K562 (cell line): ENCODE measurements at regions not wholly inside any gene's neighbourhood (a gene's known extent, or its start where the extent isn't known, plus 50 kb on each side); places are given as distances from the start of the nearest gene placed in this dataset.

Source experiments
- CHD1 ChIP-seq: fragments of 200-600 bp; sonication (generic); IDR thresholded peaks from one replicate; pipeline ENCODE4 v1.6.1; 2012; ENCODE audit warnings: mild to moderate bottlenecking, moderate library complexity, low read length, inconsistent platforms
- FOXA3 ChIP-seq, 2 experiments: fragments of 450-650 bp in 1 of 2; sonication (generic) in 1 of 2; formaldehyde crosslinking; IDR thresholded peaks in 1 of 2; conservative IDR thresholded peaks in 1 of 2; 2 replicates each; pipeline versions ENCODE4 v1.4.0 to v1.8.0; 2020 to 2022; ENCODE audit warnings: mild to moderate bottlenecking in 2 of 2, missing genetic modification reagents in 1 of 2
- NR2C2 ChIP-seq, 2 experiments: fragments of 200-800 bp in 1 of 2; sonication (Bioruptor generic) in 1 of 2; sonication (generic) in 1 of 2; formaldehyde crosslinking in 1 of 2; IDR thresholded peaks; 2 replicates each; pipeline versions ENCODE4 v1.6.1 to v1.8.0; 2016 to 2022; ENCODE audit warnings: mild to moderate bottlenecking in 1 of 2, missing compliant biosample characterization in 1 of 2, missing genetic modification characterization in 1 of 2, missing genetic modification reagents in 1 of 2
- TGIF2 ChIP-seq: sonication (generic); formaldehyde crosslinking; IDR thresholded peaks from 2 replicates; pipeline ENCODE4 v1.8.1; 2022; ENCODE audit warnings: mild to moderate bottlenecking, missing genetic modification reagents, moderate library complexity
- TF ChIP-seq, protein P1 (sequence below), 3 experiments: IDR thresholded peaks in 2 of 3; conservative IDR thresholded peaks in 1 of 3; 2 replicates each; pipeline ENCODE4 v1.5.1; 2011 to 2012; ENCODE audit warnings: low read length in 3 of 3, mild to moderate bottlenecking in 3 of 3, control low read depth in 2 of 3, improper control_type of control experiment in 1 of 3, inconsistent platforms in 1 of 3, low read depth in 1 of 3, mixed read lengths in 1 of 3, moderate library complexity in 1 of 3; ENCODE audit not compliant: insufficient read depth in 2 of 3

DNA sequence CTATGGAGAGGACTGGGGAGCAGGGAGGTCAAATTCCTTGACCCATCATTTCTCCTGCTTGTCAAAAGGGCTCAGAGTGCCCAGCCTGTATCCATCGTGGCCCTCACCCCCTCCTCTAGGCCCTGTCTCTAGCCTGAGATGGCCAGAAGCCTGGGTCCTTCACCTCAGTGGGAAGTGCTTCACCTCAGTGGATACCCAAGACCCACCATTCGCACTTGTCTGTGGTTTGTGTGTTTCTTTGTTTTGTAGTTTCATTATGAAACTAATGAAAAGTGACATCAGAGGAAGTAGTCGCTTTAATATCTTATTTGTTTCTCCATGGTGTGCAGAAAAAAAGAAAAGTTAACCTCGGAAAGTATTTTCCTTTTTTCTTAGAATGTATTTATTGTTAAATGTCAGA lies 194.0 kb upstream of the CADM1 start:
- TF ChIP-seq, protein P1, sequence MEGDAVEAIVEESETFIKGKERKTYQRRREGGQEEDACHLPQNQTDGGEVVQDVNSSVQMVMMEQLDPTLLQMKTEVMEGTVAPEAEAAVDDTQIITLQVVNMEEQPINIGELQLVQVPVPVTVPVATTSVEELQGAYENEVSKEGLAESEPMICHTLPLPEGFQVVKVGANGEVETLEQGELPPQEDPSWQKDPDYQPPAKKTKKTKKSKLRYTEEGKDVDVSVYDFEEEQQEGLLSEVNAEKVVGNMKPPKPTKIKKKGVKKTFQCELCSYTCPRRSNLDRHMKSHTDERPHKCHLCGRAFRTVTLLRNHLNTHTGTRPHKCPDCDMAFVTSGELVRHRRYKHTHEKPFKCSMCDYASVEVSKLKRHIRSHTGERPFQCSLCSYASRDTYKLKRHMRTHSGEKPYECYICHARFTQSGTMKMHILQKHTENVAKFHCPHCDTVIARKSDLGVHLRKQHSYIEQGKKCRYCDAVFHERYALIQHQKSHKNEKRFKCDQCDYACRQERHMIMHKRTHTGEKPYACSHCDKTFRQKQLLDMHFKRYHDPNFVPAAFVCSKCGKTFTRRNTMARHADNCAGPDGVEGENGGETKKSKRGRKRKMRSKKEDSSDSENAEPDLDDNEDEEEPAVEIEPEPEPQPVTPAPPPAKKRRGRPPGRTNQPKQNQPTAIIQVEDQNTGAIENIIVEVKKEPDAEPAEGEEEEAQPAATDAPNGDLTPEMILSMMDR (IDR thresholded peaks at IDR 0.05 in 2 of 3, conservative IDR thresholded peaks at IDR 0.05 in 1 of 3; ENCODE audit: insufficient read depth in 2 of 3, low read depth in 1 of 3, low read length in 3 of 3): no peak
- TF ChIP-seq TGIF2 (CRISPR knock-in tag) (no peak), FOXA3 (CRISPR knock-in tag; conservative IDR thresholded peaks at IDR 0.05 in 1 of 2, IDR thresholded peaks at IDR 0.05 in 1 of 2) (no peak), NR2C2 (CRISPR knock-in tag; IDR thresholded peaks at IDR 0.05) (no peak), NR2C2 (tag; IDR thresholded peaks at IDR 0.05) (no peak), CHD1 (no peak)
